GM21367 (cell line): ENCODE measurements at regions not wholly inside any gene's neighbourhood (a gene's known extent, or its start where the extent isn't known, plus 50 kb on each side); places are given as distances from the start of the nearest gene placed in this dataset.

Experiments
- ATAC-seq: cut with Tn5 transposase; IDR thresholded peaks from one replicate; pipeline ENCODE4 v1.9.1; 2021; ENCODE audit not compliant: unreplicated experiment

DNA sequence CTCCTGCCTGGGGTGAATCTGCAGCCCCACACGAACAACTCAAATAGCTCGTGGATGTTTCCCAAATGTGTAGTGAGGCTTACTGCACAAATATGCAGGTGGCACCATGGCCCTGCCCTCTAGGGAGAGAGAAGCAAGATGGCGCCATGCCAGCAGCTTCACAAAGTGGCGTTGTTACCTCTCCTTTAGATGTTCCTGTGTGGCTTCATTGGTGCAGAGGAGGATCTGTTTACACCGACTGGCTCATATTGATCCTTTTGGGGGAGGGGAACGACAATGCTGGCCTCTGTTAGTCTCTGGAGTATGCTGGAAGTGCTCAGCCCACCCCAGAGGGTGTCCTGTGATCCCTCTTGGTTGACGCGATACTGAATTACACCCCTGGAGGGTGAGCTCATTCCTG is 99.5 kb upstream of the GATA6 start:
- ATAC-seq: no peak

DNA sequence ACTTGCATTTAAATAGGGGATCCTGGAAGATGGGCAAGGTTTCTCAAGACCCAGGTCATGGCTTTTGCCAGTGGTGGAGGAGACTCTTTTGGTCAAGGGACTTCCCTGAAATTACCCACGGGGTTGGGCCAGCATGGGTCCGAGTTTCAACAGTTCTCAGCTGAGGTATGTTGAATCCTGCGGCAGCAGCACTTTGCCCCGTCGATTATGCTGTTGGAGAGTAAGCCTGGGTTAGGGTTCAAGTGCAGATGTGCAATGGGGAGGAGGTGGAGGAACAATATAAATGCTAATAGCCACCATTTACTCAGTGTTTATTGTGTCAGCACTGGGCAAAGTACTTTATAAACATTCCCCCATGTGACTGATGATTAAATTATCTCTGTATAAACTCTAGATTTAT is 96.0 kb upstream of the GATA6 start:
- ATAC-seq: no peak

- no peak for ATAC-seq
Observed at GRCh38 chr18:22074282-22075070, 94.9 kb upstream of the GATA6 start.

DNA sequence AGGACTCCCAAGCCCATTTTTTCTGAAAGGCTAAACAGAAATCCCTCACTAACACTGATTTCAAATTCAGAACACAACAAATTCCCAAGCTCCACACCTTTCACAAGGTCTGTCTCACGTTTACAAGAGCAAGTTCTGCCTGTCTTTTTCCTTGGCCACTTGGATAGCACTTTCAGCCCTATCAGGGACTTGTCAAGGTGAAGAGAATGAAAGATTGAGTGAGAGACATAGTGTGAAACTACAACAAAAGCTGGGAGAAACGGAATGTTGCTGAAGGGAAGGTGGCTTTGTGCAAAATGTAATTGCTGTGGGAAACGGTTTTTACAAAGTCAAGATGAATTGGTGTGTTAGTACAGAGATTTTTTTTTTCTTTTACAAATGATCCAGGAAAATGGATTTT is 89.4 kb upstream of the GATA6 start:
- ATAC-seq: no peak

DNA sequence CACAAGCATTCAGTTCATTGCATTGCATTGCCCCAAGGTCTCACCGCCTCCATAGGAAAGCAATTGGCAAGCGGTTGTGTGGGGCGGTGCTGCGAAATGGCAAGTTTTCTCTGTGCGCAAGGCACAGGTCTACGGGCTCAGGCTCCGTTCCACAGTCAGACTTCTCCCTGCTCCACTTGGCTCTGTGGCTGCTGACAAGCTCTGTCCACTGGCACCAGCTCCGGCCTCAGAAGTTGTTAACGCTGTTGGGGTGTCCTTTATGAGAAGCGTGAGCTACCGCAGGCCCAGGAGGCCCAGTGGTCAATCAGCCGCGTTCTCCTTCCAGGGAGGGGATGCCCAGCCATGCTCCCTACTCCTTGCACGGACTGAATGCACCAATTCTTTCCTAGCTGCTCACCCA is 87.0 kb upstream of the GATA6 start:
- ATAC-seq: no peak

DNA sequence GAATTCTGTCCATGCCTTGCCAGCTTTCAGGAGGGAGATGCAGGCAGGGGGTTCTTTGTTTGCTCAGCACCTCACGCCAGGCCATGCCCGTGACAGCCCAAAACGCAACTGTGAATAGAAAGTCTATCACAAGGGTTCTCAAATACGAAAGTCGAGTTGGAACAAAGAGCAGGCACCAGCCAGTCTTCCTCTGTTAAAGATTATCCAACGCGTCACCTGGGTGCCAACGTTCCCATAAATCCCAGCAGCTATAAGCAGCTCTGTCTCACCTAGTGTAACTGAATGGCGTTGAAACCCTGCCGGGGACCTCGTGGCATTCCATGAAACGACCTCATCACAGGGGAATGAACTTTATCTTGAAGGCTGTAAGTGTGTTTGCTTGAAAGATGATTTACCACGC is 84.8 kb upstream of the GATA6 start:
- no peak for ATAC-seq

DNA sequence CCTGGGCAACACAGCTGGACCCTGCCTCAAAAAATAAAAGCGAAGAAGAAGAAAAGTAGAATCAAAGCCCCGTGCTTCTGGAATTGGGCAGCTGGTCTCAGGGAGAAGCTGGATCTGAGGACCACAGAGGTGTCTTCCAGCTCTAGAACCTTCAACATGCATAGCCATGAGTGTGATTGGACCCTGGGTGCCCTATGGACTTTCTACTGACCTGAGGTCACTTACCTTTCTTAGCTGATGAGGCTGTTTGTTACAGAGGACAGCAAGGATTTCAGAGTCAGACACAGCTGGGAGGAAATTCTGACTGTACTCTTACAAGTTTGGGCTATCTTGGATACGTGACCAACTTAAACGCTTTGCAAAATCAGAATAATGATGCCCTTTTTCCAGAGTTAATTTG is 82.4 kb upstream of the GATA6 start:
- no peak for ATAC-seq

DNA sequence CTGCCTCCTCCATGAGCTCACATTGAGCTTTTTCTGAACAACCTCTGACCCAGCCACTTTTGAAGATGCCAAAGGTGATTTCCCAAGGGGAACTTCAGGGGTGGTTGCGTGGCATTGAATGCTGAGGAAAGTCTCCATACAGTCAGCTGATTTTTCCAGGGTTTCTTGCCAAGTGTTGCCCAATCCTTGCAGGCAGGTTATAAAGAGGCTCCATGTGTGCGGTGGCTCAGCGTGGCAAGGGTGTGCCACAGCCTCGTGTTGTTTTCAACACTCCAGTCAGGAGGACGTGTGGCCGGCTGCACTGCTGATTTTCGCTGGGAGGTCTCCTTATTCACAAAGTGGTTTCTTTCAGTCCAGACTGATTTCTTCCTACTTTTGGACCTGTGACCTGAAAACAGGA is 81.4 kb upstream of the GATA6 start:
- no peak for ATAC-seq

- ATAC-seq: no peak
Observed at GRCh38 chr18:22088996-22089640, 80.3 kb upstream of the GATA6 start.

GRCh38 chr18:22091341-22091740 is 78.0 kb upstream of the GATA6 start:
- no peak for ATAC-seq

DNA sequence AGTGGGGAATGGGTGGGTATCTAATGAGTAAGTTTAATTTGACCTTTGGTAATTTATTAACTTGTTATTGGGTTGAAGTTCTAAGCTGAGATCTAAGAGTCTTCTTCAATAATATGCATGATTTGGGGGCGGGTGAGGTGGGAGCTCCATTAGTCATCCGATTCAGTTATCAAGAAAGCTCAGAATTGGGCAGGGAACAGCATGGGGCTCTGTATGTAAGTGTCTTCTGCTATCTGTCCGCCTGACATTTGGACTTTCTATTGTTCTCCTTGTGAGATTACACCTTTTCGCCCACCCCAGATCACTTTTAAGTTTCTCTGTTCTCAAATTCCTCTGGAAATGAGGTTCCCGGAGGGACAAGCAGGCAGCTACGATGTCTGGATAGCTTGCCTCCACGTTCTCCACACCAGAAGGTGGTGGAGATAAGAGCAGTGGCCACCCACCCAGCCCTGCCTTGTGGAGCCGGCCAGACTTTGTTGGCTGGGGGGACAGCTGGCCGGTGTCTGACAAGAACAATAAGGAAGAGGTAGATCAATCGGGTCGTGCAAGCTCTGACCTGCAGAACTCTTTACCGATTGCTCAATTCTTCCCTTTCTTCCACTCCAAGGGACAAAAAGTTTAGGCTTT is 75.5 kb upstream of the GATA6 start:
- ATAC-seq: no peak

GRCh38 chr18:22094358-22094734 is 75.0 kb upstream of the GATA6 start:
- no peak for ATAC-seq

DNA sequence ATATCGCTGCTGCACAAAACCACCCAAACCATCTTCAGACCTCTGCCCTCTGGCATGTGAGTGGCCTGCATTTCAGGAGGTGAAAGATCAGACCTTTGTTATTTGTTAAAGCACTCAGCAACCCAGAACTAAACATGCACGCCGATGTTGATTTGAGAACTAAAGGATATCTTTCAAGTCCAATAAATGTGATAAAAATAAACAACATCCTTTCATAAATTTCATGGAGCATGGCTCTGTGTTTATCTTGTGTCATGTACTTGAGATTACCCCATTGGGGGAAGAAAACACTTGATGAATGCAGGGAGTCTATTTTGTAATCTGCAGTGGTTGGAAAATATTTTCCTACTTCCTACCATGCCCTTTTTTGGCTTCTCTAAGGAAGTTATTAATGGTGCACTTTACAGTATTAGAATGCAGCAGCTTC is 70.8 kb upstream of the GATA6 start:
- no peak for ATAC-seq

DNA sequence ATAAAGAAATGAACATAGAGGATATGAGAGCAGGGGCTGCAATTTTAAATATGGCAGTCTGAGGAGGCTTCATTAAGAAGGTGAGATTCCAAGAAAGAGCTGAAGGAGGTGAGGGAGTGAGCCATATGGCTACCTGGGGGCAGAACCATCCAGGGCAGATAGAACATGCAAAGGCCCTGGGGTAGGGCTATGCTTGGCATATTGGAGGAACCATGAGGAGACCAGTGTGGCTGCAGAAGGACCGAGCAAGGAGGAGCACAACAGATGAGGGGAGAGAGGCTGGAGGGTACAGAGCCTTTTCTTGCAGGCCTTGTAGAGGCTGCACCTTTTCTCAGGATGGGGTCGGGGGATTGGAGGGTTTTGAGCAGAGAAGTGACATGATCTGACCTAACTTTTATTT is 69.5 kb upstream of the GATA6 start:
- ATAC-seq: no peak

DNA sequence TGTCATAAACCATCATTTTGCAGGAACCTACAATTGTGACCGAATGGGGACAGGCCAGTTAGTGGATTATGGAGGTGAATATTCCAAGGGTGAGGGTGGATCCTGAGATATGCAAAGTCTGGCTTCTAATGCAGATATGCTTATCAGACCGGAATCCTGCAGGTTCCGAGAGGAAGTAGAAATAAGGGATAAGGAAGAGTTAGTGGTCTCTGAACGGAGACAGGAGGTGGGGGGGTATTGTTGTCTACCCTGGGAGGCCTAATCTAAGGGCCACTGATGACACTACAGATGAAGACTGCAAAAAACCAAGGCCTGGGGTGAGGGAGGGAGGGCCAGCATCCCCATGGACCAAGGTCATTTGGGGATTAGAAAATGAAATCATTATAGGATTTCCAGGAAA is 67.7 kb upstream of the GATA6 start:
- ATAC-seq: no peak

DNA sequence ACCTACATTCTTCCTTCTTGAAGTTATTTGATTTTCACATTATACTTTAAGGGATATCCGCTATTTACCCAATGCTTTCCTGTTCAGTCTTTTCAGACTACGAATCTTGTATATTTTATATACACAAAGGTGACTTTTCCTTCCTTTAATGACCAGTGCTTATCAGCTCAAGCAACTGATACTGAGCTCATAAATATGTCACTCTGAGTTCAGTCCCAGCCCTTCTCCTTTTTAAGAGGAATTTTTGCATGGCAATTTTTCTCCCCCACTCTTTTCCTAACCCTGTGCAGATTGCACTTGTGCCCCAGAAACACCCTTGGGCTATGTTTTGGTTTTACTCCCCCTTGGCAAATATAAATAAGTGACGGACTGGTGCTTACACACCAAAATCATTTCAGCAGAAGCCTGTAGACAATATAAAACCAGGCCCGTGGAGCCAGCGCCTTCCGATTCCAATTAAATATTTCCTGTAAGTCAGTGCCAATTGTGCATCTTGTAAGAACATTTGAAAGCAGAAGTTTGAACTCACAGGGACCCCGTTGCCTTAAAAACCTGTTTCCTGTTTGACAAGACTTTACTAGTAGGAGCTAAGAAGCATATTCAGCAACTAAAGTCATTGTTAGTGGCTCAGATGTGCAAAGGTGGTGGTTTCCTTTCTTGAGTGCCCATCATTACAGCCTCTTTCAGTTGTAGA is 66.3 kb upstream of the GATA6 start:
- no peak for ATAC-seq

- no peak for ATAC-seq
Observed at GRCh38 chr18:22103647-22104031, 65.8 kb upstream of the GATA6 start.

- no peak for ATAC-seq
Observed at GRCh38 chr18:22106536-22107292, 62.7 kb upstream of the GATA6 start.

DNA sequence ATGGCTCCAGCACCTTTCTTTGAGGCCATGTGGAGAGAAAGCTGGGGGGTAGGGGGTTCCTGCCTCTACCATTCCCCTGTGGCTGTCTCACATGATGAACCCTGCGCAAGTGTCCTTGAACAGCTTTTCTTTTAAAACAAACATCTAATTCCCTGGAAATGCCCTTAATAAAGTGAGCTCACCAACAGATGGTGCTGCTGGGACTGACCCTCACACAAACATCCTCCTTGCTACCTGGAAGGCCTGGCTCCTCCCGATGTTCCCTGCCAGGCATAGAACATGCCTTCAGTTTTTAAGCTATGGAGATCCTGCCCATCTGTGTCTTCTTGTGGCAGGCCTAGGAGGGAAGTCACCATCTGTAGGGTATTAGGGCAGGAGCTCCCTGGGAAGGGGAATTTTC is 60.7 kb upstream of the GATA6 start:
- ATAC-seq: no peak

GRCh38 chr18:22109535-22109934 is 59.9 kb upstream of the GATA6 start:
- ATAC-seq: no peak

GRCh38 chr18:22110461-22110924 is 58.9 kb upstream of the GATA6 start:
- ATAC-seq: no peak
